Fibroblast of skin of left quadriceps (primary cell): ENCODE measurements at regions not wholly inside any gene's neighbourhood (a gene's known extent, or its start where the extent isn't known, plus 50 kb on each side); places are given as distances from the start of the nearest gene placed in this dataset.

ENCODE experiments used
- DNase-seq, 2 experiments: peaks; one replicate each; pipeline ENCODE4 v3.0.0-alpha.2; 2013; ENCODE audit warnings: low read depth in 2 of 2

GRCh38 chr9:126125577-126125976 is 201.1 kb upstream of the MVB12B start:
- DNase-seq: no peak

DNA sequence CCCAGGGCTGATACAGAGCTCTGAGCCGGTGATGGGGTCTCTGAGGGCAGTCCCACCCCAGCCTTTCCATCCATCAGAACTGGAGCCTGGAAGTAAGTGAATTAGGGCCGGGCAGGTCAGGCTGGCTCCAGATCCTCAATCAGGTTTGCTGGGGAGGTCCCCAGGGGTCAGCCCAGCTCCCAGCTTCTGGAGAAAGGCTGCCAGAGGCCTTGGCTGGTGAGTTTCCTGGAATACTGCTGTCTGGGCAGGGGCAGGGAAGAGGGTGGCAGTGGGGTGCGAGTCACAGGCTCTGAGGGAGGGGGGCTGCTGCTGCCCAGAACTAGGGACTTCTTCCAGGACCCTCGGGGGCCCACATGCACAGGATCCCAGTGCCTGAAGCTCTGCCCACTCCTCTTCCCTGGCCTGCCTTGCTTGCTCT is 200.6 kb upstream of the MVB12B start:
- no peak for DNase-seq

DNA sequence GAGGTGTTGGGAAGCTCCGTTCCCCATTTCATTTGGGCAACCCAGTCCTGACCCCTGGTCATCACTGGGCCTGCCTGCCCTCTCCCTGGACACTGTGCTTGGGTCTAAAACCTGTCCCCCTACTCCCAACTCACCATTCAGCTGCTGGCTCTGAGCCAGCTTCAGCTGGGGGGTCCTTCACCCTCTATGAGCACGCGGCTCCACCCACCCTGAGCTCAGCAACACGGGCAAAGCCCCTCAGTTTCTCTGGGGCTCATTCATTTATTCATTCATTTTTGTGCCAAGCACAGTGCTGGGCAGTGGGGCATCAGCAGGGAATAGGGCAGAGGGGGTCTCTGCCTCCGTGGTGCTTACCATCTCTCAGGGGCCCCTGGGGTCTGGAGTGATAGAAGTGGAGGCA is 199.8 kb upstream of the MVB12B start:
- DNase-seq: no peak

- no peak for DNase-seq
Measured at GRCh38 chr9:126127591-126127990, 199.0 kb upstream of the MVB12B start.

DNA sequence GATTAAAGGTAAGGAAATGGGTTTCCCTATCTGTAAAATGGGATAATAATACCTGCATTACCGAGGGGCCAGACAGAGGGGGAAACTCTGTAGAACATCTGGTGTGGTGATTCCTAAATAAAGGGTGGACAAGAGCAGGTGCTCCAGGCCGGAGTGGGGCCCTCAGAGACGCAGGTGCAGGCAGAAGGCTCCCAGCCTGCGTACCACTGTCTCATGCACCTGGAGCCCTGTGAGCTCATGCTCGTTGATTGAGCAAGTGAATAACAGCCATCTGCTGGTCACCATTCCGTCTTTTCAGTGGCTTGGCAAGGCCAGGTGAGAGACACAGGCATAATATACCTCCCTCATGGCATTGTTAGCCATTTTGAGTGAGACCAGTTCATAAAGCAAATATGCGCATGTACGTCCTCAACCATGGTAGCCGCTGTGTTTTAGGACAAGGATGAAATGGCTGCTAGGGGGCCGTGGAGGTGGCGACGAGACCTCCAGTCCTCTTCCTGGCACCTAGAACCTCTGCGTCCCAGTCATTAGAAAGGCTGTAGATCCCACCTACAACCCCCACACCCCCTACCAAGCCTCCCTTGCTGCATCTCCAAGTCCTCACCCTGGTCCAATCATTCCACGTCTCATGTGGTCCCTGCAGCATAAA is 198.0 kb upstream of the MVB12B start:
- no peak for DNase-seq

DNA sequence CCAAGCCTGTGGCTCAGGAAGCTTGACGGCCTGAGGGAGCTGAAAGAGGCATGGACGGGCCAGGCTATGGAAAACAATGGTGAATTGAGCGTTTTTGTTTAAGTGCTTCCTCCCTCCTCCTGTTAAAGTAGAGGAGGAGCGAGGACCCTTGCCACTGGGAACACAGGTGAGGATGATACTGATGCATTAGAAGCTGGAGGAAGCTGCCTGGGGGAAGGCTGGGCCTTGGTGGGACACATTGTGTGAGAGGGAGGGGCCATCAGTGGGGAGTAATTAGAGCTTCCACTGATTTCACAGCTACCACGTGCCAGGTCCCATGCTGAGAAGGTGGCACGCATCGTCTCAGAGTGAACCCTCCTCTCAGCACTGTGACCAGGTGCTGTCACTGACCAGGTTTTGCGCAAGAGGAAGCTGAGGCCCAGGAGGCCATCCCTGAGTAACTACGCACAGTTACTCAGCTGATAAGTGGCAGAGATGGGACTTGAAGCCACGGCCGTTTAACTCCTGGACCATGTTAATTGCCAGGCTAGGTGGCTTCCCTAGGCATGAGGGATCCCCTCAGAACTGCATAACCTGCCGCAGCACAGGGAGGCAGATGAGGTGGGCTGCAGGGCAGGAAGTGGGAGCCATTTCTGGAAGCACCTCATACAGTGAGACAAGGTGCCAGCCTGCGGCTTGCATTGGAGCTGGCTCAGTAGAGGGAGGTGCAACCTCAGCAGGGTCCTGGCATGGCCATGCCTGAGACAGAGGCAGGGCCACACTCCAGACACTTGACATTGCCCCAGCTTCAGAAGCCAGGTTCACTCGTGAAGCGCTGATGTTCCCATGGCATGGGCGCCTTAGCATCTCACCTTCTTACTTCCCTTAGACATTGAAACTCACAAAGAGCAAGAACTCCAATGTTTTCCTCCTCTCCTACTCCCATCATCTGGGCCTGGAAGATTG is 195.3 kb upstream of the MVB12B start:
- no peak for DNase-seq

DNA sequence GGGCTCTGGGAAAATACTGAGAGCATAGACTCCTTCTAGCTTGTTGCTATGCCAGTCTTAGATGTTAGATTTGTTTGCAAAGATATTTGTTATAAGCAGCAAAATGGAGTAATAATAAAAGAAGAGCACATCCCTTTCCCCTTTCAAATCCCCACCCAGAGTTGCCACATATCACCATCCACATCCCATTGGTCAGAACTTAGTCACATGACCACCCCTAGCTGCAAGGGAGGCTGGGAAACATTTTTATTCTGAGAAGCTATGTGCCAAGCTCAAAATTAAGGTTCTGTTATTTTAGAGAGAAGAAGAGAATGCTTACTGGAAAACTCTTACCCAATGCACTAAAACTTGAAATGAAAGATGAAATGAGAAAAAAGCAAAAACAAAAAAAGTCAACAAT is 193.9 kb upstream of the MVB12B start:
- no peak for DNase-seq

DNA sequence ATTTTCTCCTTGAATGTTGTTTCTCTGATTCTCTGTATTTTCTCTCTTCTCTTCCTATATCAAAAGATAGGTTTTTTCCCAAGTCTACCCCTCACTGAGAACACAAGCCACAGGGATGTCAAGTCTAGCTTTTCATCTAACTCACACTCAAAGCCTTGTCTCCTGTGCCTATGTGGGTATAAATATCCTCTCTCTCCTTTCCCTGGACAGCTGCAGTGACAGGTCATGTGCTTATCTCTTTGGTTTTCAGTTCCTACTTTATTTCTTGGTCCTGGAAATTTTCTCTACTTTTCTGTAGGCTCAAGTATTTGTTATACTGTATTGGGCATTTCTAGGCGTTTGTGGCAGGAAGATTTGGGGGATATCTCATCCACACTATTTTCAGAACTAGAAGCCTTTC is 182.4 kb upstream of the MVB12B start:
- no peak for DNase-seq

DNA sequence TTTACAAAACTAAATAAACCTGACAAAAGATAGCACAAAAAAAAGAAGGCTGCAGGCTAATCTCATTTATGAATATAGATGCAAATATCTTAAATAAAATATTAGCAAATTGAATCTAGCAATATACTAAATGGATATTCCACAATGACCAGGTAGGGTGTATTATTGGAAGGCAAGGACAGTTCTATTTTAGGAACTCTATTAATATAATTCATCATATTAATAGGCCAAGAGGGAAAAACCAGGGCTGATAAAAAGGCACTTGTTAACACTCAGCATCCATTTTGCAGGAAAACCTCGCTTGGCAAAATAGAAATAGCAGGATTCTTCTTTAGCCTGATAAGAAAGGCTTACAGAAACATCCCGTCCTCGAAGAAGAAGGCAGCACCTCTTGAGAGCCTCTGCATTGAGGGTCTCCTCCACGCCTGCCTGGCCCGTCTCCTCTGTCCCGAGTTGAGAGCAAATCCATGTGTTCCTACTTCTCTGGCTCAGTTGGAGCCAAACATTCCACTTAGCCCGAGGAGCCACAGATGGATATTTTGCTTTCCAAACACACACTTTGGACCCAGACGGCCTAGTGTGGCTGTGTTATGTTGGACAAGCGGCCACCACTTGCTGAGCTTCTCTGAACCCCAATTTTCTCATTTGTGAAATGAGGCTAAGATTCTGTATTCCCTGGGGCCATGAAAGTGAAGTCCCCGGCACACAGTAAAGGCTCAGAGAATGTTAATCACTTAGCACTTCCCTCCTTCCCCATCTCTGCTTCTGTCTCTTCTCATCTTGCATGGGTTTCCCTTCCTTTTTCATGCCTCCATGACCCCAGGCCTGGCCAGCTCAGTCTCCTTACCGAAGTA is 181.8 kb upstream of the MVB12B start:
- no peak for DNase-seq

DNA sequence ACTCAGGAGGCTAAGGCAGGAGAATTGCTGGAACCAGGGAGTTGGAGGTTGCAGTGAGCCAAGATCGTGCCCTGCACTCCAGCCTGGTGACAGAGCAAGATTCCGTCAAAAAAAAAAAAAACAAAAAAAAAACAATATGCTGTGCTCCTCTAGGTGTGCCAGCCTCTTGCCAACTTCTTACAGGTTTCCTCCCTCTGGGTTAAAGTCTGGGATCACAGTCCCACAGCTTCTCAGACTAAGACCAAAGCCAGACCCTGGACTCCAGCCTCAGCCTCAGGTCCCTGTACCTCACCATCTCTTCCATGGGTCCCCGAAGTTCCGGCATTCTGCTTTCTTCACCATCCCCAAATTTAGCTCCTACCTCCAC is 180.8 kb upstream of the MVB12B start:
- DNase-seq: no peak

DNA sequence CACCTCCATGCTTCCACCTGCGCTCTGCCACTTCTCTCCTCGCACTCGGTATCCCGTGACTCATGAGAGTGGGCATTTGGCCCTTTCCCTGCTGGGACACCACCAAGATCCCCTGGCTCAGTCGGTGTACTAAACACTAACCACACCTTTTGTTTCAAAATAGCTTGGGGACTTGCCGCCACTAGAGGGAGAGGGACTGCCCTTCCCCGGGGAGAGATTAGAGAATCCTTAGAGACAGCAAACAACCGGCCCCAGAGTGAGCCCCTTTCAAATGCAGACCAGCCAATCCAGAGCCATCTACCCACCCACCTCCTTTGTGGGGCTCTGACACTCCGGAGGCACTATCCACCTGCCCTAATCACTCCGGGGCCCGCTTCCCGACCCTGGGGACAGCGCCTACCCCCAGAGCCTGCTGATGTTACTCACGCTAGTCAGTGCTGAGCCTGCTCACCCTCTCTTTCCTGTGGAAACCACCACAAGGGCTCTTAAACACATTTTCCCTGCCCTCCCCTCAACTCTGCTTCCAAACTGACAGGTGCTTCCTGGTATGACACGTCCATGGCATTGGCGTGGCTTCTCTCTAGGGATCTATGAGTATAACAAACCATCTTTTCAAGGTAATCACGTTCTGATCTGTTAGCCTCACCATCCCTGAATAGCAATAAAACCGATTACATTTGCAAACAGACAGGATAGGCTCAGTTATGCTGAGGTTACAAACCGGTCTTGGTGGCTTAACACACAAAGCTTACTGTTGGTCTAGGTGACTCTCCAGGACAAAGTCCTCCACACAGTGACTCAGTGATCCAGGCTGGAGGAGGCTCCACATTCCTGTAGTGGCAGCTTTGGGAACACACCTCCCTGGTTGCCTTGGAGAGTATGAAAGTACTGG is 180.1 kb upstream of the MVB12B start:
- no peak for DNase-seq

GRCh38 chr9:126147186-126147935 is 179.3 kb upstream of the MVB12B start:
- no peak for DNase-seq

GRCh38 chr9:126147936-126148870 is 178.4 kb upstream of the MVB12B start:
- DNase-seq: no peak

GRCh38 chr9:126148994-126149393 is 177.6 kb upstream of the MVB12B start:
- DNase-seq: no peak

DNA sequence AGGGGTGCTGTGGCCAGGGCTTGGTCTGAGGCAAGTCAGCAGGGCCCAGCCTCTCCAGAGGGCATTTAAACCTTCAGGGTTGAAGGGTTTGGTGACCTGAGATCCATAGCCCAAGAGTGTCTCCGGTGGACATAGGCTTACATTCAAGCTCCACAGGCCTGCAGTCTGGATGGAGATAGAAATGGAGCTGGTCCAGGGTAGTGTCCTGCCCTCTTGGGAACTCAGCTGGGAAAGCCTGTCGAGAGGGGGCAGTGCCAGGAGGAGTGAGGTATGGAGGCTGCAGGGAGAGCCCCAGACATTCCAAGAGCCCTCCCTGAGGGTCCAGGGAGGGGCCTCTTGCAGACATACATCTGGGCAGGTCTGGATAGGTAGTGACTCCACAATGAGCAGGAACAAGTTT is 177.0 kb upstream of the MVB12B start:
- no peak for DNase-seq

DNA sequence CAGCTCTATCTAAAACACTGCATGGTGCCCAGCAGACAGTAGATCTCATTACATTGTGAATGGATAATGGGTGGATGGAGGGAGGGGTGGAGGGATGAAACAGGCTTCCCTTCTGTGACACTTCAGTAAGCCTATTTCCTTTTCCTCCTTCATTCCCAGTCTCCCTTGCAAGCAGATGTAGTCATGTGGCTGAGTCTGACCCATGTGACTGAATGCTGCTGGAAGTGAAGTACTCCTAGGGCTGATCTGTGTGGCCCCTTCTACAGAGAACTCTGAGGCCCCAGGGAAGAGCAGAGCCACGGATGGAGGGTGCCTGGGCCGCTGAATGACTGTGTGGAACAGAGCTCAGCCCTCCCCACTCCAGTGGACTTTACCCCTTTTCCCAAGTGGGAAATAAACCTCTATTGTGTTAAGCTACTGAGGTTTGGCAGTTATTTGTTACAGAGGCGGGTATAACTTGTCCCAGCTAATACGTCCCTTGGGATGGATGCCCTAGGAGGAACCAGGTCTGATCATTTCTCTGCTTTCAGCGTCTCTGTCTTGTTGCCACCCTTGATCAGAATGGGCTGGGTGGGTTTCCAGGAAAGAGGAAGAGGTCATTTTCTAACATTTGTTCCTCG is 176.1 kb upstream of the MVB12B start:
- no peak for DNase-seq

DNA sequence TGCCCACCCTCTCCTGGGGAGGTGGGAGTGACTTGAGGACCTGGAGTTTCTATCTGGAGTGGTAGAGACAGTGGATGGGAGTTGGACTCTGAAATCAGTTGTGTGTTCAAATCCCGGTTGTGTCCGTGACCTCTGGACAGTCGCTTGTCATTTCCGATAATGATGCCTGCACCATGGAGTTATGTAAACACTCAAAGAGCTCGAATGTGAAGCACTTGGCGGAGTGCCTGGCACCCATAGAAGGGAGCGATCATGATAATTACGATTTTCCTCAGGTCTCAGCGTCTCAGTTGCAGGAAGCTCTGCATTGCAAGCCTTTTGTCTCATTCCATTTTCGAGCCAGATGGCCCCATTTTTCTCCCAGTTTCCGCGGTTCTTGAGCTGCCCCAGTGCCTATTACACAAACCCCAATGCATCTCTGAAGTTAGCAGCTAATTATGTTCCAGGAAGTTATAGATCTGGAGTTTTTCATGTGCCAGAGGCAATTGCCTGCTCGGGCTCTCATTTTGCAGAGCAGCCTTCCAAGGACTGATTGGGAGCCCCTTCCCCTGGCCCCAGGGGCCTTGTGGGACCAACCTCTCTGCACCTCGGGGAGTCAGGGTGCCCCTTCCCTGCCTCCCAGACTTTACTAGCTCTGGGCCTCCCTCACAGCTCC is 175.5 kb upstream of the MVB12B start:
- no peak for DNase-seq

DNA sequence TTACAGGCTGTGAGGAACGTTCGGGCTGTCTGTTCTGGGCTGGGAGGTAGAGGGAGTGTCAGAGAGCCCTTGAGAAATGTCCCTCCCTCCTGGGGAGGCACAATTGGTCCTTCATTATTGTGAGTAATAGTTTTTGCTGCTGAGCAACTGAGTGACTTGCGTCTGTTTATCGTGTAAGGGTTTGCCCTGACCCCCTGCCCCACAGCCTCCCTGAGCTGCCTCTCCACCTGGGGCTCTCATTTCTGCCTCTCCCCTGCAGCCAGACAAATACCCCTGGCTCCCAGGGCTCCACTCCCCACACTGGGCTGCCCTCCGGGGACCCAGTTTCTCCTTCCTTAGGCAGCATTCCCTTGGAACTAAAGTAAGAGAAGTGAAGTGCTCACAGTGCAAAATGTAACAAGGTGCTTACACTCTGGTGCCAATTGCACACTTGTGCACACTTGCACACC is 174.9 kb upstream of the MVB12B start:
- no peak for DNase-seq
